Neuronal stem cell (in vitro differentiated cells): ENCODE measurements at regions not wholly inside any gene's neighbourhood (a gene's known extent, or its start where the extent isn't known, plus 50 kb on each side); places are given as distances from the start of the nearest gene placed in this dataset.
A peak's percentile ranks its signal among the peaks of the same experiment; 100 is the strongest.

Source experiments
- DNase-seq: peaks from one replicate; pipeline ENCODE4 v3.0.0-alpha.2; 2013; ENCODE audit warnings: low spot score
- H2AFZ ChIP-seq: one replicate; pipeline ENCODE4 v1.6.1; 2013; ENCODE audit warnings: mild to moderate bottlenecking, low read length, inconsistent platforms
- H2AK5ac ChIP-seq: 2 replicates; pipeline ENCODE4 v1.6.1; 2013; ENCODE audit warnings: low read depth, mild to moderate bottlenecking, inconsistent platforms, low read length, moderate library complexity, mixed read lengths
- H2BK120ac ChIP-seq: 2 replicates; pipeline ENCODE4 v1.6.1; 2013; ENCODE audit warnings: low read depth, mild to moderate bottlenecking, inconsistent platforms, low read length, moderate library complexity, mixed read lengths
- H2BK12ac ChIP-seq: one replicate; pipeline ENCODE4 v1.6.1; 2013; ENCODE audit warnings: low read length, inconsistent platforms
- H2BK15ac ChIP-seq: 2 replicates; pipeline ENCODE4 v1.6.1; 2013; ENCODE audit warnings: mild to moderate bottlenecking, low read length, inconsistent platforms, mixed read lengths
- H2BK5ac ChIP-seq: one replicate; pipeline ENCODE4 v1.6.1; 2013; ENCODE audit warnings: inconsistent platforms, mild to moderate bottlenecking, low read length, moderate library complexity
- H3K14ac ChIP-seq: one replicate; pipeline ENCODE4 v1.6.1; 2013; ENCODE audit warnings: low read length, inconsistent platforms
- H3K18ac ChIP-seq: 2 replicates; pipeline ENCODE4 v1.6.1; 2013; ENCODE audit warnings: low read length, inconsistent platforms
- H3K23ac ChIP-seq: 2 replicates; pipeline ENCODE4 v1.6.1; 2013; ENCODE audit warnings: low read depth, mild to moderate bottlenecking, mixed read lengths, low read length, inconsistent platforms; ENCODE audit not compliant: poor library complexity
- H3K27ac ChIP-seq: replicated peaks from 3 replicates; pipeline ENCODE4 v1.5.1; 2013; ENCODE audit warnings: low read length, inconsistent platforms
- H3K27me3 ChIP-seq, 3 experiments: 2 replicates each; pipeline ENCODE4 v1.6.1; 2013; ENCODE audit warnings: low read length in 3 of 3, mild to moderate bottlenecking in 2 of 3, inconsistent platforms in 1 of 3, low read depth in 1 of 3, mixed read lengths in 1 of 3, moderate library complexity in 1 of 3; ENCODE audit not compliant: control insufficient read depth in 3 of 3, insufficient read depth in 3 of 3
- H3K36me3 ChIP-seq, 2 donors: replicated peaks in 1 of 2; 2 replicates each; pipeline ENCODE4 v1.6.1; 2013; ENCODE audit warnings: low read length in 2 of 2; ENCODE audit not compliant: control insufficient read depth in 2 of 2, insufficient read depth in 2 of 2
- H3K4ac ChIP-seq: 2 replicates; pipeline ENCODE4 v1.6.1; 2013; ENCODE audit warnings: inconsistent platforms, mild to moderate bottlenecking, low read length, moderate library complexity
- H3K4me1 ChIP-seq, 2 donors: 1 replicate in 1 of 2; 2 replicates in 1 of 2; pipeline ENCODE4 v1.6.1; 2013; ENCODE audit warnings: low read length in 2 of 2, low read depth in 1 of 2; ENCODE audit not compliant: control insufficient read depth in 2 of 2, insufficient read depth in 1 of 2
- H3K4me2 ChIP-seq: one replicate; pipeline ENCODE4 v1.6.1; 2013; ENCODE audit warnings: mild to moderate bottlenecking, low read length, inconsistent platforms; ENCODE audit not compliant: insufficient read depth, poor library complexity, severe bottlenecking
- H3K4me3 ChIP-seq, 2 donors: 2 replicates each; pipeline ENCODE4 v1.5.1; 2013; ENCODE audit warnings: low read length in 2 of 2, mild to moderate bottlenecking in 2 of 2, inconsistent platforms in 1 of 2, moderate library complexity in 1 of 2
- H3K79me1 ChIP-seq: one replicate; pipeline ENCODE4 v1.6.1; 2013; ENCODE audit warnings: low read depth, mild to moderate bottlenecking, inconsistent platforms, low read length, moderate library complexity
- H3K9ac ChIP-seq: one replicate; pipeline ENCODE4 v1.6.1; 2013; ENCODE audit warnings: mild to moderate bottlenecking, low read depth, low read length, inconsistent platforms; ENCODE audit not compliant: poor library complexity
- H3K9me3 ChIP-seq, 2 donors: replicated peaks in 1 of 2; 2 replicates each; pipeline versions ENCODE3 to v1.6.1; 2013; ENCODE audit warnings: low read length in 2 of 2, mild to moderate bottlenecking in 2 of 2, inconsistent platforms in 1 of 2, low read depth in 1 of 2, mixed read lengths in 1 of 2, moderate library complexity in 1 of 2; ENCODE audit not compliant: control insufficient read depth in 2 of 2, insufficient read depth in 1 of 2
- H4K8ac ChIP-seq: one replicate; pipeline ENCODE4 v1.6.1; 2013; ENCODE audit warnings: low read depth, mild to moderate bottlenecking, inconsistent platforms, low read length, moderate library complexity
- H4K91ac ChIP-seq: one replicate; pipeline ENCODE4 v1.6.1; 2013; ENCODE audit warnings: low read length, low read depth, mild to moderate bottlenecking, inconsistent platforms; ENCODE audit not compliant: poor library complexity
- WGBS, 2 donors: extraction: QIAGEN DNeasy Blood & Tissue Kit; methylation state at CpG; one replicate each; pipeline ENCODE4 v1.1.7; 2013; ENCODE audit warnings: missing lambda C conversion rate in 2 of 2, mixed read lengths in 1 of 2; ENCODE audit not compliant: insufficient read length in 2 of 2, insufficient replicate concordance in 1 of 2; ENCODE audit errors: extremely low coverage in 2 of 2; 5-methylcytosine and 5-hydroxymethylcytosine counted together

- peak overlapping the region; percentile 45 for H3K18ac ChIP-seq
- no peaks in the 10 kb centered on the region for H3K27me3 ChIP-seq
- no peak for DNase-seq
- H3K4me3 ChIP-seq: no peak overlapping the region
- no peak overlapping the region for H3K9ac ChIP-seq
- no peak overlapping the region for H4K8ac ChIP-seq
- H3K79me1 ChIP-seq: no peaks in the 10 kb centered on the region
- no CpG with 5 or more reads among the region's 12 CpGs for WGBS, 2 donors
- H2BK12ac ChIP-seq: no peak overlapping the region
- no peak overlapping the region for H3K4me2 ChIP-seq
- no peak overlapping the region for H2BK5ac ChIP-seq
- H3K9me3 ChIP-seq: peaks cover 0 to 3% of the 10 kb centered on the region in 2 donors
- H2AFZ ChIP-seq: no peak overlapping the region
- H2AK5ac ChIP-seq: no peak overlapping the region
- peaks cover 0 to 3% of the 10 kb centered on the region in 2 donors for H3K4me1 ChIP-seq
- no peak overlapping the region for H3K27ac ChIP-seq
- no peak overlapping the region for H2BK15ac ChIP-seq
- no peak overlapping the region for H2BK120ac ChIP-seq
- no peak overlapping the region for H3K14ac ChIP-seq
- no peak overlapping the region for H4K91ac ChIP-seq
- no peaks in the 10 kb centered on the region for H3K36me3 ChIP-seq
- H3K23ac ChIP-seq: no peak overlapping the region
- H3K4ac ChIP-seq: no peak overlapping the region
Measured at GRCh38 chr5:5588887-5589826, 166.7 kb downstream of the ICE1 start.

GRCh38 chr5:5588386-5588785 is 165.9 kb downstream of the ICE1 start:
- Histone ChIP-seq H3K36me3 (no peaks in the 10 kb centered on the region), H3K18ac (no peak overlapping the region), H3K27ac (no peak overlapping the region), H3K4me2 (no peak overlapping the region), H3K4me3 (no peak overlapping the region), H2BK15ac (no peak overlapping the region), H3K4ac (no peak overlapping the region), H2BK120ac (no peak overlapping the region), H4K8ac (no peak overlapping the region), H3K14ac (no peak overlapping the region), H3K27me3 (no peaks in the 10 kb centered on the region), H2AK5ac (no peak overlapping the region), H2BK5ac (no peak overlapping the region), H2AFZ (no peak overlapping the region), H3K4me1 (peaks cover 0 to 3% of the 10 kb centered on the region in 2 donors), H2BK12ac (no peak overlapping the region), H3K9ac (no peak overlapping the region), H3K79me1 (no peaks in the 10 kb centered on the region), H4K91ac (no peak overlapping the region), H3K23ac (no peak overlapping the region), H3K9me3 (peaks cover 0 to 3% of the 10 kb centered on the region in 2 donors)
- WGBS, 2 donors: no CpG with 5 or more reads among the region's 4 CpGs
- no peak for DNase-seq

- Histone ChIP-seq H2AFZ (no peak overlapping the region), H2BK15ac (no peak overlapping the region), H3K14ac (no peak overlapping the region), H3K79me1 (no peaks in the 10 kb centered on the region), H3K36me3 (no peaks in the 10 kb centered on the region), H2BK12ac (no peak overlapping the region), H3K4me3 (no peak overlapping the region), H2AK5ac (no peak overlapping the region), H3K23ac (no peak overlapping the region), H3K9me3 (peaks cover 0 to 3% of the 10 kb centered on the region in 2 donors), H4K8ac (no peak overlapping the region), H3K27ac (no peak overlapping the region), H3K4me1 (peaks cover 0 to 3% of the 10 kb centered on the region in 2 donors), H3K18ac (no peak overlapping the region), H3K27me3 (no peaks in the 10 kb centered on the region), H2BK5ac (no peak overlapping the region), H2BK120ac (no peak overlapping the region), H3K4ac (no peak overlapping the region), H3K4me2 (no peak overlapping the region), H3K9ac (peak overlapping the region; percentile 24), H4K91ac (no peak overlapping the region)
- DNase-seq: no peak
- WGBS, 2 donors: no CpG with 5 or more reads among the region's 3 CpGs
Measured at GRCh38 chr5:5587474-5587873, 165.0 kb downstream of the ICE1 start.

GRCh38 chr5:5586721-5587120 is 164.2 kb downstream of the ICE1 start:
- Histone ChIP-seq H3K27ac (no peak overlapping the region), H3K14ac (no peak overlapping the region), H3K18ac (no peak overlapping the region), H3K27me3 (no peaks in the 10 kb centered on the region), H2BK120ac (no peak overlapping the region), H3K79me1 (no peaks in the 10 kb centered on the region), H3K4me1 (peaks cover 0 to 3% of the 10 kb centered on the region in 2 donors), H3K4me3 (no peak overlapping the region), H3K23ac (no peak overlapping the region), H3K36me3 (no peaks in the 10 kb centered on the region), H3K9ac (no peak overlapping the region), H2AFZ (no peak overlapping the region), H2BK12ac (no peak overlapping the region), H2BK15ac (no peak overlapping the region), H2AK5ac (no peak overlapping the region), H3K4ac (no peak overlapping the region), H3K4me2 (no peak overlapping the region), H3K9me3 (peaks cover 0 to 3% of the 10 kb centered on the region in 2 donors), H2BK5ac (no peak overlapping the region), H4K91ac (no peak overlapping the region), H4K8ac (no peak overlapping the region)
- DNase-seq: no peak
- WGBS, 2 donors: no CpG with 5 or more reads among the region's 2 CpGs
